HG03442 (cell line): ENCODE measurements at regions not wholly inside any gene's neighbourhood (a gene's known extent, or its start where the extent isn't known, plus 50 kb on each side); places are given as distances from the start of the nearest gene placed in this dataset.
A peak's percentile ranks its signal among the peaks of the same experiment; 100 is the strongest.

Source experiments
- ATAC-seq: cut with Tn5 transposase; IDR thresholded peaks from one replicate; pipeline ENCODE4 v1.9.1; 2021; ENCODE audit warnings: mild to moderate bottlenecking, moderate library complexity; ENCODE audit not compliant: unreplicated experiment

DNA sequence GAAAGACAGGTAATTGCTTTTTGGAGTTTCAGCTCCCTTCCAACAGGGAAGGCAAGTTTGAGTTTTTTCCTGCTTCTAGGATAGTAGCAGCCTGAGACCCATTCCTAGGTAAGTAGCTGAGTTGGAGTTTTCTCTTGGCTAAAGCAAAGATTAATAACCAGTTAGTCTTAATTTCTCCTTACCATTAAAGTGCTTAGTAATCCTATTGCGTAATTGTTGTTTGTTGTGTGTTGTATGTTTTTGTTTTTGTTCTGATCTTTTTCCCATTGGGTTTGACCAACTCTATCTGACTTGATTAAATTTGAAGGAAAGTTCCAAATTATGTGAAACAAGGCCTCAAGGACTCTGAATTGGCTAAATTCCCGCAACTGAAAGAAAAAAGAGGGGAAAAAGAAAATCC lies 83.5 kb downstream of the TBX22 start:
- no peak for ATAC-seq

DNA sequence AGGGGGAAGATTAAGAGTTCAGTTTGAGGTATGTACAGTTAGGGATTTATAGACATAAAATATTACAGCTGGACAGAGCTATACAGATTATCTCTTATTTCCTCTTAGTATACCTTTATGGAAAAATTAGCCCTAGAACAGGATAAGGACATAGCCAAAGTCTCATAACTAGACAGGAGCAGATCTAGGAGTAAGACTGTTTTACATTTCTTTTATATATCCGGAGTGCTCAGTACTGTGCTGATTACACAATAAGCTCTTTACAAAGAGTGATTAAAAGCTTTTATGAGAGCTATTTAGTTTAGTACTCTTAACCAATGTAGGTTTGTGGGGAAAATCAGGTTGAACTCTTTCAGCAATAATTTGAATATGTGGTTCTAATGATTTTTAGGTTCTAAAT lies 105.8 kb downstream of the TBX22 start:
- ATAC-seq, result no peak

DNA sequence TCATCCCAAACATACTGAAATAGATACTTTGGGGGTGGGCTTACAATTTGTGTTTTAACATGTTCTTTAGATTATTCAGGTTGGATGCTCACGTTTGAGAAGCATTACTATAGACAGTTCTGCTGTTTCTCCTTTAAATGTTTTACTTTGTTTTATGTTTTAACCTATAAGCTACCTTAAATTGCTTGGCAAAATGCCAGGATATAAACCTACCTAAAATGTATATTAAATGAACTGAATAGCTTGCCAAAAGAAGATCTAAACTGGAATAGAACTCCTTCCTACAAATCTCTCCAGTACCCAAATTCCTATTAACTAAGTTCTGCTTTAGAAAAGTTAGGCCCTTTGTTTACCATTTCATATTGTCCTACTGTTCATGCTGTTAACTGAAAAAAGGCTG lies 124.4 kb downstream of the TBX22 start:
- no peak for ATAC-seq

DNA sequence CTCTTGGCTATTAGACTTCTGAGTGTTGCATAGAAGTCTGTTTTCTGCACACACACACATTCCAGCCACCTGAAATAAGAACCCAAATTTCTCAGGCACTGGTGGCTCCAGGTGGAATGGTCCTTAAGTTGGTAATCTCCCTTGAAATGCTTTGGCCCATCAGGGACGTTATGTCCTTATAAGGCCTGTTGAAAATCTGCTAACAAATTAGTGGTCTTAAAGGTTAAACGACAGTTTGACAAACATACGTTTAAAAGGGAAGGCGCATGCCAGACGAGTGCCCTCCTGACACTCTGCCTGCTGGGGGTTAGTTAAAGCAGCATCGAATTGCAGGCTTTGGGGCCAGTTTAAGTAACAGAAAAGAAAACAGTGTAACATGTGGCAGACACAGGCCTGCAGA lies 125.0 kb downstream of the TBX22 start:
- ATAC-seq, result no peak

DNA sequence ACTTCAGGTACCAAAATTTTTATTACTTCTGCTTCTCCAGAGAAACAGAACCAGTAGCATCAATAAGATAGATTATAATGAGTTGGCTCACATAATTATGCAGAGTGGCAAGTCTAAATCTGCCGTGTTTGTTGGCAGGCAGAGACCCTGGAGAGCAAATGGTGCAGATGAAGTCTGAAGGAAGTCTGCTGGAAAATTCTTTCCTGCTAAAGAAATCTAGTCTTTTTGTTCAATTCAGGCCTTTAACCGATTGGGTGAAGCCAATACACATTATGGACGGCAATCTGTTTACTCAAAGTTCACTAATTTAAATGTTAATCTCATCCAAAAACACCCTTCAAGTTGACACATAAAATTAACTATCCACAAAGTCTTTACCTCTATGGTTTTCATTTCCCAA lies 156.0 kb downstream of the TBX22 start:
- ATAC-seq, result no peak

DNA sequence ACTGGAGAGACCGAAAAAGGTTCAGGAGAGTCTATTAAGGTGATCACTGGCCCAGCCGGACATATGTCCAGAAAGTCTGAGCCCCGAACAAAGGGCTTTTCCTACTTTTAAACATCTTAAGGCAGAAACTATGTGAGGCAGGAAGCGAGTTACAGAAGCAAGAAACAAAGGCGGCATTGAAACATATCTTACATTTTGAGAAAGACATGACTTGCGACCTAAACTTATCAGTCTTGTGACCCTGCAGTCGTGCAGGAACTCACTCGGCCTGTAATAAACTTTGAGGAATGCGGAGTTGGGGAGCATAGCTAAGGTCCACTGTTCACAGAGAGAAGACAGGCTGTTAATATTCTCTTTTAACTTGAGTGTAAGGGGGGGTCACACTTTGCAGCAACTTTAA lies 158.7 kb downstream of the TBX22 start:
- ATAC-seq, result no peak

DNA sequence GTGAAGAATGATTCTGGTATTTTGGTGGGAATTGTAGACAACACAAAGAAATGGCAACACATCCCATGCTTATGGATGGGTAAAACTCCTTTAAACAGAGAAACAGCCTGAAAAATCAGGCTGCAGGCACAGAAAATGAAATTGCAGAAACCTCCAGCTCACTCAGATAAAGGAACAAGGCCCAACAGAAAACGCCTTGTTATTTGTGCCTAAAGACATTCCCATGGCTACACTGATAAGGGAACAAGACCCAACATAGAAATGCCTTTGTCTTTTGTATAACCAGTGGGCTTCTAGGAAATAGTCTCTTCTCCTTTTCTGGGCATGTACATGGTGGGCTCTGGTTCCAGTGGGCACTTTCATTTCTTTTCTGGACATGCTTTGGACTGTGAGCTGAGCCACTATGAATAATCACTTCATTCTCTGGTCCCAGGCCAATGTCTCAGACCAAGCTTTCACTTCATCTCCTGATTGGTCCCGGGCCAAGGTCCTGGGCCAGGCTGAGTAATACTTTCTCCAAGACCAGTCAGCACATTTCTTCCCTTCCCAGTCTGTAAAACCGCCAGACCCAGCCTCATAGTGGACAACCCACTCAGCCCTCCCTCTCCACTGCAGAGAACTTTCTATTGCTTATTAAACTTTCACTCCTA lies 160.5 kb downstream of the TBX22 start:
- no peak for ATAC-seq

DNA sequence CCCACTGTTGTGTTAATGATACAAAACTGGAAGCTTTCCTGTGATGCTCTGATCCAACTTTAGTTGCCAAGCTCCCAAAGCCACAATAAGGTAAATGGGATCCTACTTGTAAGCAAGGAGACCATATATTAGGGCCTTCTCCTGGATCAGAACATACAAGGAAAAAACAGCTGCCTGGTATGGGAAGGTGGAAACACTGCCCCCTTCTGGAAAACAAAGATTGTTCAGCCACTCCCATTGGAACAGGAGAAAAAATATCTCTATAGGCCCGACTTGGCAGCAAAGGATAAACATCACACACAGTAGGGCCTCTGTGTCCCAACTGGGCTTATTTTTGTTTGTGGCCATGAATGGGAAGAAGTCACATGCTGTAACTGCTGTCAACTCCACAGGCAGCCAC lies 166.5 kb downstream of the TBX22 start:
- ATAC-seq, result no peak

DNA sequence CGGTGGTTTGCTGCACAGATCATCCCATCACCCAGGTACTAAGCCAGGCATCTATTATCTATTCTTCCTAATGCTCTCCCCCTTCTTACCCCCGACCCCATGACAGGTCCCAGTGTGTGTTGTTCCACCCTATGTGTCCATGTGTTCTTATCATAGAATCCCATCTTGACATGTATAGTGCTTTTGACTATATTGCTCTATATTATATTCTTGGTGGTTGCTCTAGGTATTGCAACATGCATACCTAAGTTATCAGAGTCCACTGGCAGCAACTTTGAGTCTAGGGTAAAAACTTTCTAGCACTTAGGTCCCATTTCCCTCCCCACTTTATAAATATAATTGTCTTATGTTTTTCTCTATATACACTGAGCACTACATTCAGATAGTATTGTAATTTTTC lies 170.3 kb downstream of the TBX22 start:
- ATAC-seq, result no peak

DNA sequence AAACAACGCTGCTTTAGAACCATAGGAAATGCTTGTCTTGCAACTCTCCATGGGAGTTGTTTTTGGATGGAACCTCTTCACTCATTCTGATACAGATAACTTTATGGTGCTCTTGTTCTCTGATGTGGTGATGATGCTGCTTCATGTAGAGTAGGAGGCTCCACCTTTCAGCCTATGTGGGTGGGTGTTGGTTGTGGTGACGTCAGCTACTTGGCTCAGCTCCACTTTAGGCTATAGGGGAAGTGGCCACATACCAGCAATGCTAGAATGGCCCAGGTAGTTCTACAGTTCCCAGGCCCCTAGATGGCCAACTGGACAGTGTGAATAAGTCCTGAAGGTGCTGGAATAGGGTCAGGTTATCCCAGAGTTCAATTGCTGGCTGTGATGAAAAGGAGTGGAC lies 192.1 kb downstream of the TBX22 start:
- ATAC-seq, result no peak

DNA sequence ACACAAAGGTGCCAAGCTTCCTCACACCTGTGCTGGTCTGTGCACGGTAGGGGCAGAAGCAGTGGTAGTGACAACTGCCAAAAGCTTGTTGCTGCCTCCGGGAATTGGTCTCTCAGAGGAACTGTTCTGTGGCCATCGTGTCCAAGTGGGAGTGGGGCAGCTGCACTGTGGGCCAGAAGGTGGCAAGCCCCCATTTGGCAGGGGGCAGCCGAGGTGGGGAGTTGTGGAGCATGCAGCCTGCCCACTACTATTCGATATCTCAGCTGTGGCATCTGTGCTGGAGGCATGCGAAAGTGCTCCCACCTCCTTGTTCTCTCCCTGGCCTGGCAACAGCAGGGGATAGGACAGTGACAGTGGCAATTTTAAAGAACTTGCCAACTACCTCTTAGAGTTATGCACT lies 192.8 kb downstream of the TBX22 start:
- ATAC-seq, result no peak

DNA sequence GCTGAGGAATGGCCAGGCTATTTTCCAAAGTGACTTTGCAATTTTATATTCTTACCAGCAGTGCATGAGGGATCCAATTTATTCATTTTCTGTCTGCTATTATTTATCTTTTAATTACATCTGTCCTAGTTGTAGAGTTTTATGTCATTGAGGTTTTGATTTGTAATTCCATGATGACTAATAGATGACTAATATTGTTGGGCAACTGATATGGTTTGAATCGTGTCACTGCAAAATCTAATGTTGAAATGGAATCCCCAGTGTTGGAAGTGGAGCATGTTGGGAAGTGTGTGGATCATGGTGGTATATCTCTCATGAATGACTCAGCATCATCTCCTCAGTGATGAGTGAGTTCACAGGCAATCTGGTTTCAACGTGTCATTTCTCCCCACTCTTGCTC lies 201.5 kb downstream of the TBX22 start:
- no peak for ATAC-seq

DNA sequence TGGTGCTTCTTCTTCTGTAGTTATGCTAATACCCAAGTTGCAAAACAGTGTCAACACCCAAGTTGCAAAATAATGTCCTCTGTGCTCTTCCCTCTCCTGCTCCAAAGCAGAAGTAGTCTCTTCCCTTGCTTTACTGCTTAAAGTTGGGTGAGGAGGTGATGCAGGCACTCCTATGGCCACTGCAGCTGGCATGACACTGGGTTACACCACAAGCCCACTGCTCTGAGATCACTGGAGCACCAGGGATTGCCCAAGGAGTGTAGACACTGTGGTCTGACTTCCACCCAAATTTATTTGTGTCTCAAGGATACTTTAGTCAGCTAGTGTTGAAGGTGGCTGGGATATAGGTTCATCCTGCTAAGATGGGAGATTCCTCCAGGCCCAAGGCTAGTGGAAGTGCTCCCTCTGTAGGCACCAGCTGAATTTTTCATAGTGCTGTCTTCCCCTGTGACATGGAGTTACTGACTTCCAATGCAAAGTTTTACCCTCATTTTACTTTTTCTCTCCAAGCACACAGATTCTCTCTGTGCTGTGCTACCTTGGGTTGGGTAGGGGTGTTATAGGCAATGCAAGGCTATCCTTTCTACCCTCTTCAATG lies 196.2 kb upstream of the TENT5D start:
- no peak for ATAC-seq

DNA sequence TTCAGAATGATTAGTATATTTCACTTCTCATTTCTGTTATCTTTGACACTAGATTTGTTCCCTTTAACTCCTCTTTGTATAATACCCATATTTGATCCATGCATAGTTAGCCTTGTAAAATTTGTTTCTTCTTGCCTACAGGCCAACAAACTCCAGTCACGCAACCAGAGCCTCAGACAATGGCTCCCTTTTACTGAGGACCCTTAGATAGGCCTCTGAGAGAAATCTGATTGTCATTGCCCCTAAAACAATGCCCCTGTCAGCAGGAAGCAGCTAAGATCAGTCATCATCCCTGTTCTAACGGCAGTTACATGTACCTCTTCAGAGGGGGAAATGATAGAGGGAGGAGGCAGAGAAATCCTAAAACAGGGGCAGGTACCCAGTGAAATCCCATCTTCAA lies 190.6 kb upstream of the TENT5D start:
- no peak for ATAC-seq

DNA sequence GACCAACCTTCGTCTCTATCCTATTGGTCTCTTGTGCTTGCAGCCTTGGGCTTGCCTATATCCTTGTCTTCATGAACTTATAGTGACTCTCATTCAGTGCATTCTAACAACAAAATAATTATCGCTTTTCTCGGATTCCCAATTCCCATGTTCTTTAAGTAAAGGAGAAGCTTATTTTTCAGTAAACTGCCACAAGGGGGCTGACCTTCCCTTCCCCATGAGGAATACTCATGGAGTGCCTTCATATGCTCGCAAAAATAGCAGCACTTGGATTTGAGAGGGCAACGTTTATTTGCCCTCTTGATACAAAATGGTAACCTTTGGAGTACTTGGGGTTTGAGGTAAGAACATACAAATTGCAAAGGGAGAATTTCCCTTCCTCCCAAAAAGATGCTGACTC lies 183.2 kb upstream of the TENT5D start:
- ATAC-seq, result no peak

DNA sequence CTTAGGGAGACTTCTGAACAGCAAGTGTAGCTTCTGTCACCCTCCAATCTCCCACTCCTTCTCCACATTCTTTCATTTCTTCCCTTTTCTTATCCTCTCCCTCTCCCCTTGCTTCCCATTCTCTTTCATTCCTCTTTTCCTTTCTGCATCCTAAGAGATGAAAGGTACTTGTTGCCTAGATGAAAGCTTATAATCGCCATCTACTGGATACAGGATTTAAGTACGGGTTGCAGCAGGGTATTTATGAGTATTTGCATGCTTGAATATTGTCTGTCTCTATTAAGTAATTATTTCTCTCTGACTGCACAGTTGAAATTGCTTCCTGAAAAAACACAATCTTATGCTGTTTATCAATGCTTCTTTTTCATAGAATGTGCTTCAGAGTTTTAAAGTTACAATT lies 174.0 kb upstream of the TENT5D start:
- ATAC-seq, result no peak

DNA sequence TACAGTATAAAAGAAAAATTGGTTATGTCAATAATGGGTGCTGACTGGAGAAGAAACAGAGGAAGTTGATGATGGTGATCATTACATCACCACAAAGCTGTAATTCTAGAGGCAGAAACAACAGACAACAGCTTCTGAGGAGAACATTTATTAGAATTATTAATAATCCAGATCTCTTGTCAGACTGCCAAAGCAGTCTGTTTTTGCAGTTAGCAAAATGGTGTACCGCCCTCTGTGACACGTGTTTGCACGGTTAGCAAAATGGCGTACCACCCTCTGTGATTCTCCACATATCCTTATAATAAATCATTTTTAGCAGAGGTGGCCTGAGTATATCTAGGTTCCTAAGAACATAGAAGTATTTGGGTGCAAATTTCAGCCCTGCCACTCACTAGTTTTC lies 154.0 kb upstream of the TENT5D start:
- no peak for ATAC-seq

DNA sequence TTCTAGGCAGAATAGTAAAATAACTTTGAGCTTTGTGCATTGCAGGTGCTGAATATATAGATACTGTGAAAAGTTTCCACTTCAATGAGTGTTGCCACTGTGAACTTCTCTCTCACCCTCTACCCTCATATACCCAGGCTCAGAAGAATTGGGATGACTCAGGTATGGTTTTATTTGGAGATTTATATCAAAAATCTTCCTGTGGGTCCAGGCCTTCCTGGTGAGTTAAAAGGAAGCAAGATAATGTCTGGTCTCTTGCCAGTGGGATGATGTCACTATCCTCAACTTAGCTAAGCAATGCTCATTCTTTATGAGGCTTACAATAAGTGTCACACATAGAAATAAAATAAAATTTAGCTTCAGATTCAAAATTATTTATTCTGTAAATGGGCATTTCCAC lies 153.3 kb upstream of the TENT5D start:
- ATAC-seq, result no peak

DNA sequence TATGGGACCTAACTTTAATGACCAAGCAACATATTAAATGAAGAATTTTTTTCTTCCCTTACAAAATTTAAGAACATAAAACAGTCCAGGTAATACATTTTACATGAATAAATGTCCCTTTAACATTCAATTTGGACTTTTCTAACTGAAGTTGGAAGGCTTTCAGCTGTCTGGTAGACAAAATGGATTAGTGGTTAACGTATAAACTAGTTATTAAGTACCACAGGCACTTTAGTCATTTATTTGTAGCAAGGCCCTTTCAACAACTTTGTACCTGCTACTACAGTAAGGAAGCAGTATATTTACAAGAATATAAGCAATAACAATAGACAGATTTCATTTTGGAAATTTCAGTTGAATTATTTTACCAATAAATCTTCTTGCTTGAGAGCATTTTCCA lies 152.5 kb upstream of the TENT5D start:
- no peak for ATAC-seq

DNA sequence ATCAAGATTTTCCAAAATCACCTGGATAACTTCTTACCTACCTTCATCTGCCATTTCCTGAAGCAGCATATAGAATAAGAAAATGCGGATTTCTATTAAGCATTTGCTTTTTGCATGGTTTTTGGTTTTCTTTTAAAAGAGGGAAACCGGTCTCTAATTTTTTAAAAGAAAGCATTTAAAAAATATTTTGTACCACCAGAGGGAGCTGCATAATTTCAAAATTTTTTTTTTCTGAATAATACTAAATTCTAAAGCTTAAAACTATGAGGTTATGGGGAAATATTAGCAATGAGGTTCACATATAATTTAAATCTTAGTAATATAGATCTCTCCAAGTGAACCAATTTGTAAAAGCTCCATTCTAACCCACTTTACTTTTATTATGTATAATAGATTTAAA lies 137.7 kb upstream of the TENT5D start:
- no peak for ATAC-seq

DNA sequence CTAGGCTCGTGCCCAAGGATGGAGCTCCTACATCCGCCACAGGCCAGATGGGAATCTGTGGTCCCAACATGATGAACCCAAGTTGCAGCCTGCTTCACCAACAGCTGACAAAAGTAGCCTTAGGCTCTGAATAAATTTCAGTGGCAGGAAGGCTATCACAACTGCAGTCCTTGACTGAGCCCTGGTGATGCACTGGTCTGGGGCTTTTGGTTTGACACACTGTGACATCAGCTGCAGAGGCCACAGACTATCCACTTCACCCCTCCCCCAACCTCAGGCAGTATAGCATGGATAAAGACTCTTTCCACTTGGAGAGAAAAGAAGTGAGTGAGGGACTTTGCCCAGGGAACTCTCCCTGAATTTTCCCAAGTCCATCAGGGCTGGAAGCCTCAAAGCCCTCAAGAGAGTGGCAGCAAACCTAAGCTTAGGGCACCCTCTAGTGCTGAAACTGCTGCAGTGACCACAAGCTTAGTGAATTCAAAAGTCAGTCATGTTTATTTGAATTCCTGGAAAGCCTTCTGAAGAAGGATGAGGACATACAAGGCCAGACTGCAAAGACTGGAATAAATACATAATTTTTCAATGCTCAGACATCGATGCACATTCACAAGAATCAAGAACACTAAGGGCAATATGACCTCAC lies 135.0 kb upstream of the TENT5D start:
- peak; percentile 50 for ATAC-seq

DNA sequence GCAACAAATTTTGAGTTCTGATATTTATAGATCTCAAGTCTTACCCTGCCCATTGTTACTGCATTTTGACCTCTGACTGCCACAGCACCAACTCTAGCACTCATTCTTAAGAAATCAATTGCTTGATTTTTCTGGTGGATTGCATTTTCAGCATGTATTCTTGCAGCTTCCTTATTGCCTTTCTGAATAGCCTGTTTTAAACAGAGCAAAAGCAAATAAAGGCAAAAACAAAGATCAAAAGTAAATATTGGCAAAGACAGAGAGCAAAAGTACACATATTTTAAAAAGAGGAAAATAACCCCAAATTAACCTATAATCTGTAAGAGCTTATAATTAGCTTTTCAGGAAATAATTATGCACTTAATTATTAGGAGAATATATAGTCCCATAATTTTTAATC lies 129.4 kb upstream of the TENT5D start:
- no peak for ATAC-seq

DNA sequence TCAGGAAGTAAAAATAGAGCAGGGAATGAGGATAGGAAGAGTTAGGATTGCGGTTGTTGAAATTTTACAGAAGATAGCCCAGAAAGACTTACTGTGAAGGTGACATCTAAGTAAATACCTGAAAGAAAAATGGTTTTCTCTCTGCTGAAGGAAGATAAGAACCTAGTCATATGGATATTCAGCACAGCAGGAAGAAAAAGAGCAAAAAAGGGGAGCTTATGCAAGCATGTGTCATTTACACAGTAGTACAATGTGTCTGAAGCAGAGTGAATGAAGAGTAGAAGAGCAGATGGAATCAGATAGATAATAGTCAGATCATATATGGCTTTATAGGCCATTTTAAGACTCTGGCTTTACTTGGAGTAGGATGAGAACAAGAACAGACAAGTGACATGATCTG lies 126.9 kb upstream of the TENT5D start:
- no peak for ATAC-seq
